ENCODE measurements at regions not wholly inside any gene's neighbourhood (a gene's known extent, or its start where the extent isn't known, plus 50 kb on each side); places are given as distances from the start of the nearest gene placed in this dataset.

GRCh38 chr7:32243687-32244290 lies 173.6 kb upstream of the PDE1C start:
- Mint-ChIP-seq H3K9me3 (no peaks in the 10 kb centered on the region), H3K36me3 (ENCODE audit: low read depth) (no peaks in the 10 kb centered on the region), H3K4me3 (no peak overlapping the region), H3K4me1 (peaks cover 11% of the 10 kb centered on the region), H3K27ac (no peak overlapping the region), H3K27me3 (ENCODE audit: low read depth) (peaks cover 13% of the 10 kb centered on the region)
- TF ChIP-seq CTCF (IDR thresholded peaks at IDR 0.05; ENCODE audit: unreplicated experiment in 3 of 3), result no peak

- H3K27ac Mint-ChIP-seq, result no peak overlapping the region
- H3K4me3 Mint-ChIP-seq, result no peak overlapping the region
- H3K36me3 Mint-ChIP-seq (ENCODE audit: low read depth), result no peaks in the 10 kb centered on the region
- no peaks in the 10 kb centered on the region for H3K4me1 Mint-ChIP-seq
- peaks cover 8% of the 10 kb centered on the region for H3K27me3 Mint-ChIP-seq (ENCODE audit: low read depth)
- H3K9me3 Mint-ChIP-seq, result no peaks in the 10 kb centered on the region
- no peak for TF ChIP-seq CTCF (IDR thresholded peaks at IDR 0.05; ENCODE audit: unreplicated experiment in 3 of 3)
Observed at GRCh38 chr7:32242436-32242835, 172.2 kb upstream of the PDE1C start.

- H3K36me3 Mint-ChIP-seq (ENCODE audit: low read depth), result no peaks in the 10 kb centered on the region
- no peaks in the 10 kb centered on the region for H3K9me3 Mint-ChIP-seq
- H3K27me3 Mint-ChIP-seq (ENCODE audit: low read depth), result peaks cover 8% of the 10 kb centered on the region
- no peaks in the 10 kb centered on the region for H3K4me1 Mint-ChIP-seq
- no peak for TF ChIP-seq CTCF (IDR thresholded peaks at IDR 0.05; ENCODE audit: unreplicated experiment in 3 of 3)
- no peak overlapping the region for H3K27ac Mint-ChIP-seq
- no peak overlapping the region for H3K4me3 Mint-ChIP-seq
Observed at GRCh38 chr7:32241636-32242035, 171.4 kb upstream of the PDE1C start.

- Mint-ChIP-seq H3K27me3 (ENCODE audit: low read depth) (no peaks in the 10 kb centered on the region), H3K36me3 (ENCODE audit: low read depth) (no peaks in the 10 kb centered on the region), H3K27ac (no peak overlapping the region), H3K9me3 (peaks cover 13% of the 10 kb centered on the region), H3K4me1 (no peaks in the 10 kb centered on the region), H3K4me3 (no peak overlapping the region)
- TF ChIP-seq CTCF (IDR thresholded peaks at IDR 0.05; ENCODE audit: unreplicated experiment in 3 of 3), result no peak
Observed at GRCh38 chr7:32239764-32240163, 169.6 kb upstream of the PDE1C start.

- H3K4me1 Mint-ChIP-seq, result no peaks in the 10 kb centered on the region
- H3K9me3 Mint-ChIP-seq, result peaks cover 6% of the 10 kb centered on the region
- TF ChIP-seq CTCF (IDR thresholded peaks at IDR 0.05; ENCODE audit: unreplicated experiment in 3 of 3), result no peak
- no peak overlapping the region for H3K4me3 Mint-ChIP-seq
- peaks cover 41% of the 10 kb centered on the region for H3K27me3 Mint-ChIP-seq (ENCODE audit: low read depth)
- no peak overlapping the region for H3K27ac Mint-ChIP-seq
- no peaks in the 10 kb centered on the region for H3K36me3 Mint-ChIP-seq (ENCODE audit: low read depth)
Observed at GRCh38 chr7:32228601-32229000, 158.4 kb upstream of the PDE1C start.

GRCh38 chr7:32227746-32228145 lies 157.5 kb upstream of the PDE1C start:
- no peak for TF ChIP-seq CTCF (IDR thresholded peaks at IDR 0.05; ENCODE audit: unreplicated experiment in 3 of 3)
- Mint-ChIP-seq H3K27me3 (ENCODE audit: low read depth) (peaks cover 47% of the 10 kb centered on the region), H3K27ac (no peak overlapping the region), H3K4me1 (no peaks in the 10 kb centered on the region), H3K9me3 (peaks cover 2% of the 10 kb centered on the region), H3K4me3 (no peak overlapping the region), H3K36me3 (ENCODE audit: low read depth) (no peaks in the 10 kb centered on the region)

All from nephron (organoid).